ENCODE measurements at regions not wholly inside any gene's neighbourhood (a gene's known extent, or its start where the extent isn't known, plus 50 kb on each side); places are given as distances from the start of the nearest gene placed in this dataset.

DNA sequence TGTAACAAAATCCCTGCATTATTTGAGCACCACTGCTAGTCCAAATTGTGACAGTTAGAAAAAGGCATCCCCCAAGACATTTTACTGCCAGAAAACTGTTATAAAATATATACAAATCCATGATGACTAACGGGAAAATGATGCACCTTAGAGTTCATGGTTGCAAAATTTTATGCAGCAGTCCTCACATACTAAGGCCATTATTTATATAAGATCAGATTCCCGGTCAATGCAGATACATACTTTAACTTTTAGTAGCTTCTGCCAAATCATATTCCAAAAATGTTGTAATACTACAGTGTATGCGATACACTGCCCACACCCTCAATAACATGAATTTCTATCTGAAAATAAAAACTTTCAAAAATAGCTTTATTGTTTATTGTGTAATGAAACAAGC lies 239.9 kb upstream of the ZNF32 start:
- TF ChIP-seq, protein P1, sequence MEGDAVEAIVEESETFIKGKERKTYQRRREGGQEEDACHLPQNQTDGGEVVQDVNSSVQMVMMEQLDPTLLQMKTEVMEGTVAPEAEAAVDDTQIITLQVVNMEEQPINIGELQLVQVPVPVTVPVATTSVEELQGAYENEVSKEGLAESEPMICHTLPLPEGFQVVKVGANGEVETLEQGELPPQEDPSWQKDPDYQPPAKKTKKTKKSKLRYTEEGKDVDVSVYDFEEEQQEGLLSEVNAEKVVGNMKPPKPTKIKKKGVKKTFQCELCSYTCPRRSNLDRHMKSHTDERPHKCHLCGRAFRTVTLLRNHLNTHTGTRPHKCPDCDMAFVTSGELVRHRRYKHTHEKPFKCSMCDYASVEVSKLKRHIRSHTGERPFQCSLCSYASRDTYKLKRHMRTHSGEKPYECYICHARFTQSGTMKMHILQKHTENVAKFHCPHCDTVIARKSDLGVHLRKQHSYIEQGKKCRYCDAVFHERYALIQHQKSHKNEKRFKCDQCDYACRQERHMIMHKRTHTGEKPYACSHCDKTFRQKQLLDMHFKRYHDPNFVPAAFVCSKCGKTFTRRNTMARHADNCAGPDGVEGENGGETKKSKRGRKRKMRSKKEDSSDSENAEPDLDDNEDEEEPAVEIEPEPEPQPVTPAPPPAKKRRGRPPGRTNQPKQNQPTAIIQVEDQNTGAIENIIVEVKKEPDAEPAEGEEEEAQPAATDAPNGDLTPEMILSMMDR (IDR thresholded peaks at IDR 0.05; ENCODE audit: low read depth, low read length, missing input control) = no peak
- TF ChIP-seq RAD21 (IDR thresholded peaks at IDR 0.05) (no peak), YY1 (IDR thresholded peaks at IDR 0.05) (no peak)

Measured in liver (tissue), 3 donors.